Hepatocyte (in vitro differentiated cells): ENCODE measurements at regions not wholly inside any gene's neighbourhood (a gene's known extent, or its start where the extent isn't known, plus 50 kb on each side); places are given as distances from the start of the nearest gene placed in this dataset.
A peak's percentile ranks its signal among the peaks of the same experiment; 100 is the strongest.

ENCODE experiments used
- DNase-seq: peaks from one replicate; pipeline ENCODE4 v3.0.0-alpha.2; 2016; ENCODE audit warnings: low spot score
- H2AFZ ChIP-seq: fragments of 200-600 bp; sonication (generic); 2 replicates; pipeline ENCODE4 v1.6.0; 2016; ENCODE audit warnings: antibody characterized with exemption, mild to moderate bottlenecking
- H3K27ac ChIP-seq: fragments of 200-600 bp; sonication (generic); 2 replicates; pipeline ENCODE4 v1.5.1; 2016; ENCODE audit warnings: mild to moderate bottlenecking
- H3K27me3 ChIP-seq: fragments of 200-600 bp; sonication (generic); 2 replicates; pipeline ENCODE4 v1.6.1; 2016
- H3K36me3 ChIP-seq: fragments of 200-600 bp; sonication (generic); replicated peaks from 2 replicates; pipeline ENCODE4 v1.5.1; 2016; ENCODE audit warnings: low read depth; ENCODE audit not compliant: insufficient read depth
- H3K4me1 ChIP-seq: fragments of 200-600 bp; sonication (generic); 2 replicates; pipeline ENCODE4 v1.5.1; 2016; ENCODE audit warnings: mild to moderate bottlenecking, moderate library complexity; ENCODE audit not compliant: insufficient read depth
- H3K4me2 ChIP-seq: fragments of 200-600 bp; sonication (generic); 2 replicates; pipeline ENCODE4 v1.6.0; 2016
- H3K4me3 ChIP-seq: fragments of 200-600 bp; sonication (generic); 2 replicates; pipeline ENCODE4 v1.5.1; 2016; ENCODE audit warnings: mild to moderate bottlenecking
- H3K79me2 ChIP-seq: fragments of 200-600 bp; sonication (generic); 2 replicates; pipeline ENCODE4 v1.6.0; 2017; ENCODE audit warnings: mild to moderate bottlenecking
- H3K9me2 ChIP-seq: fragments of 200-600 bp; sonication (generic); replicated peaks from 2 replicates; pipeline ENCODE4 v1.6.0; 2017; ENCODE audit warnings: mild to moderate bottlenecking; ENCODE audit not compliant: insufficient read depth
- H3K9me3 ChIP-seq: fragments of 200-600 bp; sonication (generic); 2 replicates; pipeline ENCODE4 v1.5.1; 2016; ENCODE audit warnings: low read depth, mild to moderate bottlenecking
- H4K20me1 ChIP-seq: fragments of 200-600 bp; sonication (generic); 2 replicates; pipeline ENCODE4 v1.6.0; 2016; ENCODE audit warnings: mild to moderate bottlenecking; ENCODE audit not compliant: insufficient read depth, poor library complexity, severe bottlenecking
- CTCF ChIP-seq: fragments of 200-600 bp; sonication (generic); IDR thresholded peaks from 2 replicates; pipeline ENCODE4 v1.5.1; 2016; ENCODE audit warnings: antibody characterized with exemption, mild to moderate bottlenecking; ENCODE audit not compliant: poor library complexity
- EZH2 ChIP-seq: fragments of 200-600 bp; sonication (generic); IDR thresholded peaks from 2 replicates; pipeline ENCODE4 v1.6.1; 2016; ENCODE audit warnings: antibody characterized with exemption, mild to moderate bottlenecking, borderline replicate concordance
- EZH2phosphoT487 ChIP-seq: fragments of 200-600 bp; sonication (generic); IDR thresholded peaks from one replicate; pipeline ENCODE4 v1.6.1; 2018; ENCODE audit warnings: antibody characterized with exemption, mild to moderate bottlenecking, low read depth, moderate library complexity; ENCODE audit not compliant: unreplicated experiment, severe bottlenecking
- WGBS: methylation state at CpG from one replicate; pipeline ENCODE4 v1.1.6; 2016; ENCODE audit warnings: low lambda C conversion rate; ENCODE audit errors: missing lambda C conversion rate; 5-methylcytosine and 5-hydroxymethylcytosine counted together

- Histone ChIP-seq H3K4me2 (peak overlapping the region; percentile 13), H3K4me1 (peaks cover 16% of the 10 kb centered on the region), H2AFZ (no peak overlapping the region), H3K36me3 (no peaks in the 10 kb centered on the region), H3K79me2 (no peaks in the 10 kb centered on the region), H3K27me3 (no peaks in the 10 kb centered on the region), H4K20me1 (no peaks in the 10 kb centered on the region), H3K4me3 (no peak overlapping the region), H3K27ac (peak overlapping the region; percentile 79), H3K9me3 (no peaks in the 10 kb centered on the region), H3K9me2 (no peaks in the 10 kb centered on the region)
- DNase-seq = peak; percentile 33
- WGBS = 79% methylated on average over 21 of the region's 21 CpGs
- TF ChIP-seq CTCF (no peak), EZH2 (no peak), EZH2phosphoT487 (no peak)
These were observed 137.3 kb upstream of the RTL1 start for GRCh38 chr14:101040538-101041442.

- no peak overlapping the region for H2AFZ ChIP-seq
- 96% methylated on average over 9 of the region's 9 CpGs for WGBS
- no peaks in the 10 kb centered on the region for H3K36me3 ChIP-seq
- no peaks in the 10 kb centered on the region for H4K20me1 ChIP-seq
- no peak for DNase-seq
- no peak overlapping the region for H3K4me3 ChIP-seq
- no peaks in the 10 kb centered on the region for H3K9me3 ChIP-seq
- H3K9me2 ChIP-seq = no peaks in the 10 kb centered on the region
- no peak overlapping the region for H3K4me2 ChIP-seq
- H3K27ac ChIP-seq = no peak overlapping the region
- H3K4me1 ChIP-seq = peaks cover 16% of the 10 kb centered on the region
- TF ChIP-seq EZH2phosphoT487 (no peak), CTCF (no peak), EZH2 (no peak)
- H3K27me3 ChIP-seq = no peaks in the 10 kb centered on the region
- H3K79me2 ChIP-seq = no peaks in the 10 kb centered on the region
These were observed 140.4 kb upstream of the RTL1 start for GRCh38 chr14:101043891-101044290.

- H3K79me2 ChIP-seq = no peaks in the 10 kb centered on the region
- WGBS = 95% methylated on average over 14 of the region's 14 CpGs
- H4K20me1 ChIP-seq = no peaks in the 10 kb centered on the region
- H2AFZ ChIP-seq = no peak overlapping the region
- H3K9me2 ChIP-seq = no peaks in the 10 kb centered on the region
- H3K9me3 ChIP-seq = no peaks in the 10 kb centered on the region
- H3K4me2 ChIP-seq = no peak overlapping the region
- H3K36me3 ChIP-seq = no peaks in the 10 kb centered on the region
- DNase-seq = no peak
- H3K27ac ChIP-seq = no peak overlapping the region
- no peak for TF ChIP-seq EZH2
- TF ChIP-seq EZH2phosphoT487 = no peak
- TF ChIP-seq CTCF = no peak
- peaks cover 16% of the 10 kb centered on the region for H3K4me1 ChIP-seq
- H3K4me3 ChIP-seq = no peak overlapping the region
- no peaks in the 10 kb centered on the region for H3K27me3 ChIP-seq
These were observed 141.2 kb upstream of the RTL1 start for GRCh38 chr14:101044741-101045140.
